ENCODE measurements at regions not wholly inside any gene's neighbourhood (a gene's known extent, or its start where the extent isn't known, plus 50 kb on each side); places are given as distances from the start of the nearest gene placed in this dataset.

- DNase-seq, result no peak
These were observed 75.3 kb upstream of the PUDP start for GRCh38 chrX:7223271-7223670.

GRCh38 chrX:7220121-7220520, 72.2 kb upstream of the PUDP start:
- DNase-seq, result no peak

DNA sequence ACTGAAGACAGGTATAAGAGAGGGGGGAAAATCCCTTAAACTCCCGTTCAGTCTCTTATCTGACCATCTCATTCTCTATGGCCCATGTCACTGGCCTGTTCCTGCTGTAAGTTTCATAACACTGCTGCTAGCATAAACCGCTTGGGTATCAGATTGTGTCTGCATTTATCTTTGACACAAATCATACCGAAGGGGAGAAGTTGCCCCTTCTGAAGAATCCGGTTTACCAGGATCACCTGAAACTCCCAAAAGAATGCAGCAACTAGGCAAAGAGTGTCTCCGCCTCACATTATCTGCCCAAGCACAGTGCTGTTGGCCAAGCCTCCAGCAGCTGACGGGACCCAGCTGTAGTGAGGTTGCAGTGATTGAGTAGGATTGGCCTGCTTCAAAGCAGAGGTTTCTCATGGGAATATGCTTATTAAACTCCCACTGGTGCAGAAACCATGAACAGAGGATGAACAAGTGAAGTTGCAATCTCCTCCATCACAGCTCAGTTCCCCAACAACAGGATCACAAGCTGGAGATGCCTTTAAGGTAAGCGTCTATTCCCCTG, 71.3 kb upstream of the PUDP start:
- DNase-seq, result no peak

- DNase-seq, result no peak
These were observed 70.6 kb upstream of the PUDP start for GRCh38 chrX:7218321-7219152.

- DNase-seq, result no peak
These were observed 69.1 kb upstream of the PUDP start for GRCh38 chrX:7216981-7217587.

DNA sequence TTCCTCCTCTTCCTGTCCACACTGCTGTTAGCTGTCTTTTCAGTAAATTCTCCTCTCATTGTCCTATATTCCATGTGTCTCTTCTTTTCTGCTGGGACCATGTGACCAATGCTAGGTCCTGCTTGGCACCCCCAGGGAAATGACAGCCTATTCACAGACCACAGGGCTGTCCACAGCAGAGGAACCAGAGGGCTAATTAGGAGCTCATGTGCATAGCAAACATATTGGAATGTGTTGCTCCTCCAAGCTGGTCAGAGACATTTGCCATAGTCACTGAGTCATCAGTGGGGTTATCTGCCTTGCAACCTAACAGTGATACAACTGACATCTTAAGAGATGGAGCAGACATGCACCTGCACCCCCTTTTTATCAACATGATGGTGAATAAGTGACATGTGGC, 67.9 kb upstream of the PUDP start:
- no peak for DNase-seq

- DNase-seq, result no peak
These were observed 66.3 kb upstream of the PUDP start for GRCh38 chrX:7214251-7214650.

DNA sequence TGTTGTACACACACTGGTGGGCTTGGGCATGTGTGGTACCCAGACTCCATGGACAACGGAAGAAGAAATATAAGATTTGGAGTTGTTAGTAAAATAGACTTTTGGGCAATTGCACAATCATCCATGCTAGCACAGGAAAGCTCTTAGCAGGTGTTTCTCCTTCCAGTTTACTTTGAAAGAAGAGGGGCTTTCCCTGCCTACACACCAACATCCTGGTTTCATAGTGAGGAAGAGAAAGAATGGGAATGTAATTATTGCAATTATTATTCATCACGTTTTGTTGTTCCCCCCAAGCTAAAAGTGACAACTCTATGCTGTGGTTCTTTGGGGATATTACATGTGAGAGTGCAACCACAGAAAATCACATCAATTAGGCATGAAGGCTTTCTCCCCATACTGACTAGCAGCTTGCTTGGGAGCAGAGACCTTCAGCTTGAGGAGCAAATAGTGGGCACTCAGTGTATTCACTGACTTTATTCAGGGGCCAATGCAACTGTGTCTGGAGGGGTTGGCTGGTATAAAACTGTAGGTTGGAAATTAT, 57.2 kb upstream of the PUDP start:
- no peak for DNase-seq

- DNase-seq, result no peak
These were observed 56.7 kb upstream of the PUDP start for GRCh38 chrX:7204619-7205018.

DNA sequence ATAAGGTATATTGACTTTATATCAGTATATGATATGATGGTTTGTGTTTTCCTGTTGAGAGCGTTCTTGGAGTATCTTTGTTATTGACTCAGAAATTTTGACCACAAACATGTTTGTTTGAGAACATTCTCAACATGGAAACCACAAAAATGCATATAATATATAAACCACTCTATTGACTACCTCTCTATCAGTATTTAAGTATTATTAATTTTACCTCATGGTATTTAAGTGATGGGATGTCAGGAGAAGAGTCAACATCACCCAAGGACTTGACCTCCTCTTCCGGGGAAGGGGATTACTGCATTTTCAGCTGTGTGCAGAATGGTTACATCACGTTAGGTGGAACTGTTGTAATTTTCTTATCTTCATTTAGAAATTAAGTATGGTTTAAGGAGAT, 54.3 kb upstream of the PUDP start:
- no peak for DNase-seq

DNA sequence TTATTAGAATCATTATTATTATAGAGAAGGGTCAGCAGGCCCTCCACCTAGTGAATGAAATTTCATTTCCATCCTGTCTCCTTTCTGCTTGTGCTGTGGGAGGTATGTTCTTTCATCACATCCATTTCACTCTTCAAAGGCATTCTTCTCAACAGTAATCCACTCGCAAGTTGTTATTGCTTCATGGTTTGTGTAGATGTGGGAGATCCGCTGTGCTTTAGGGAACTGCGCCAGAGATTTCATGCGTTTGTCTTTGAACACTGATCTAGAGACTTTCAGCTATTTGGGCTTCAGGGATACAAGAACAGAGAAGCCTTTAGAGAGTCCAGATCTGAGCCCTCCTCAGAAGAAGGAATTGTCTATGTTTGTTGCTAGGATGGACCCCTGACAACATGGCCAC, 53.5 kb upstream of the PUDP start:
- no peak for DNase-seq

DNA sequence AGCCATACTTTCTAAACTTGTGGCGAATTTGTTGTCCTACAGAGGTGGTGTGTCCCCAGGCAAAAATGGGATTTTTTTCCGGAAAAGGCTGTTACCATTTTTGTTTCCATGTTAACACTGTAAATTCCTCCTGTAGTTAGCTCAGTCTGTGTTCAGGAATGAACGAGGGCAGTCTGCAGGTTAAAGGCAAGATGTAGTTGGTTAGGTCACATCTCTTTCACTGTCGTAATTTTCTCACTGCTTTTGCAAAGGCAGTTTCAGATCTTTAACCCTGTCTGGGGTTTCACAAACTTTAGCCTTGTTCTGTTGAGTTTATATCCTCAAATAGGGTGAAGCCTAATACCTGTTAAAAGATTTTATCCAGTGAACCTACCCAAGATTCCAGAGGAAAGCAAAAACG, 50.5 kb upstream of the PUDP start:
- DNase-seq, result no peak
